ENCODE measurements at regions not wholly inside any gene's neighbourhood (a gene's known extent, or its start where the extent isn't known, plus 50 kb on each side); places are given as distances from the start of the nearest gene placed in this dataset.
"Not testable (repeated sequence)": the region's sequence is repeated elsewhere in the genome, so short reads cannot be mapped to it uniquely, and the experiment has no call there.

DNA sequence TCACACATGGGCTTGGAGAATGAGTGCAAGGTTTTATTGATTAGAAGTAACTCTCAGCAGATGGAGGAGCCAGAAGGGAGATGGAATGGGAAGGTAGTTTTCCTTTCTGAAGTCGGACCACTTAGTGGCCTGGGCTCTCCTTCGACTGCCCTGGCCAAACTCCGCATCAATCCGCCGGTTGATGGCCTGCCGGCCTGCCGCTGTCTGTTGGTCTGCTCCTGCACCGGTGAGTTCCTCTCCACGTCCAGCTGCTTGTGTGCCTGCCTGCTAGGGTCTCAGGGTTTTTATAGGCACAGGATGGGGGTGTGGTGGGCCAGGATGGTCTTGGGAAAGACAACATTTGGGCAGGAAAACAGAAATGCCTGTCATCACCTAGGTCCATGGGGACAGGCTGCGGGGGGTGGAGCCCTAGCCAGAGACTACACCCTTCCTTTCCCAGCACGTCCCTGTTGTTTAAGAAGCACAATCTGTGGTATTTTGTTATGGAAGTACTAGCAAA is 837.0 kb downstream of the PDCD6IP start:
- DNase-seq (ENCODE audit: low read depth in 2 of 2), result no peak

DNA sequence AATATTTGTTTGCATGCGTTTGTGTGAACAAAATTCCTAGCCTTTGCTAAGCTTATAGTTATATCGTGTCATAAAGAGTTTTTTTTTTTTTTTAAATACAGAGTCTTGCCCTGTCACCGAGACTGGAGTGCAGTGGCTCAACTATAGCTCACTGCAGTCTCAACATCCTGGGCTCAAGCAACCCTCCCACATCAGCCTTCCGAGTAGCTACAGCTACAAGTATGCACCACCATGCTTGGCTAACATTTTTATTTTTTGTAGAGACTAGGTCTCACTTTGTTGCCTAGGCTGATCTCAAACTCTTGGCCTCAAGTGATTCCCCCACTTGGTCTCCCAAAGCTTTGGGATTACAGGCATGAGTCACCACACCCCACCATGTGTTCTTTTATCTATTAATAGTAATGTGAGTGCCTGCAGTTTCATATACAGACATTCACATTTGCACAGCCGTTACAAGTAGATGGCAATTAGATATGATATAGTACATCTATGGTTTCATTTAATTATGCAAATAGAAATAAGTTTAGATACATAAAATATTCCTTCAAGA is 848.6 kb downstream of the PDCD6IP start:
- no peak for DNase-seq (ENCODE audit: low read depth in 2 of 2)

DNA sequence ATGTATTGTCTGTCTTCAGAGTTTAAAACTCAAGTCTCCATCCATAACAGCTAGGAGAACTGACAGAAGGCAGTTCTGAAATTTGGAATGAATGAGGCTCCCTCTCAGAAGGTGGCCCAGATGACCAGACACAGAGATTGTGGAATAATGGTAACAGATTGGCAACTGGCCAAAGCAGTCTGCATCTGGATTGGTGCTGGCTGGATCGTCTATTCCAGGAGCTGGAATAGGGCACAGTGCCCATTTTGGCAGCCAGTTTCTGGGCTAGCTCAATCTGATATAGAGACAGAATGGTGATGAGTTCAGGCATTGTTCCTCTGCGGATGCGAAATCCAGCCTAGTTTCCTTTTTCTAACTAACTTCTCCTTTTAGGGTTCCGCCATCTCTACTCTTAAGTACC is 851.7 kb downstream of the PDCD6IP start:
- no peak for DNase-seq (ENCODE audit: low read depth in 2 of 2)

DNA sequence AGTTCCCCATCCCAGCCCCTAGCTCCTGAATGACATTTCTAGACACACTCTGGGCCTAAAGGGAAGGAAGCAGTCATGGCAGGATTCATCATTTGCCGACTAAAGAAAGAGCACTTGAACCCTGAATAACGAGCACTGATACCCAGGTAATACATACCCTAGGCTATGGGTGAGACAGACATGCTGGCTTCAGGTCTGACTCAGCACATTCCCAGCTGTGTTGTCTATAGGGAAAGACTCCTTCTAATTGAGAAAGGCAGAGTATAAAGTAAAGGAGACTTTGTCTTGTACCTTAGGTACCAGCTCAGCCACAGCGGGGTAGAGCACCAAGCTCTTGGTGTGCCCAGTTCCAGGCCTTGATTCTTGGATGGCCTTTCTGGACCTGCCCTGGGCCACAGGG is 870.5 kb downstream of the PDCD6IP start:
- DNase-seq (ENCODE audit: low read depth in 2 of 2), result no peak

DNA sequence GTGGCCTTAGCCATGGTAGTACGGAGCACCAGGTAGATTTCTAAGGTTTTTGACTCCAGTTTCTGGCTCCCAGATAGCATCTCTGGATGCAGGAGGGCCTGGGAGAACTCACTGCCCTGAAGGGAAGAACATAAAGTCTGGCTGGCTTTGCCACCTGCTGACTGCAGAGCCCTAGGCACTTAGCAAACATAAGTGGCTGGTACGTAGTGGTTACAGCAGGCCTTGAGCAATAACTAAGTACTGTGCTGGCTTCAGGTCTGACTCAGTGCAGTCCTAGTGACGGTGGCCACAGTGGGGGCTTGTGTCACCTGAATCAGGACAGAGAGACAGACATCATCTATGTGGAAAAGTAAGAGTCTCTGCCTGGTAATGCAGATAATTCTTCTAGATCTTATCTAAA is 871.1 kb downstream of the PDCD6IP start:
- no peak for DNase-seq (ENCODE audit: low read depth in 2 of 2)

DNA sequence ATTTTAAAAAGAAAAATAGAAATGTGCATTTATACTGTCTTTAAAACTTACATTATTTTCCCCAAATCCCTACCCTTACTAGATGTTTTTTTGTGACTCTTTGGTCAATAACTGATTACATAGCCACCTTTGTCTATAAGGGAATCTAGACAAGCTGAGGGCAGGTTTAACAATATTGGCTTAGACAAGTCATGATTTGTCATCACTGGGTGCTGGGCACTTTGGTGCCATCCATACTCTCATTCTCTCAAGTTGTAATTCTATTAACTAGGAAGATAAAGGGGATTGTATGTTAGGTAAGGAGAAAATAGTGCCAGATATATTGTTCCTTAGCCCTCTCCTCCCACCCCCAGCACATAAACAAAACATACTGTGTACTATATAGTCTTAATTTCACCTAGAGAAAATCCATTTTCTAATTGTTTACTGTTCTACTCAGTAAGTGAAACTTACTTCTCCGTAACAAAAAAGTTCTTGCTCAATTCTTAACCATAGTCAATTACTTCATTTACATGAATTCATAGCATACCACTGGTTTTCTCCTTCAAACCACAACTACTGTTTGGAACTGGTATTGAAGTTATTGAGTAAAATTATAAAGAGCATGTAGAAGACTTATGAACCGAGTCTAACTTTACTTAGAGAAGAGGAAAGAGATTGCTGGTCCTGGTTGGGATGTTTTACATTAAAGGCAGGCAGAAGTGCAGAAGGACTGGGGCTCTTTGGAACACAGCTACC is 877.1 kb downstream of the PDCD6IP start:
- DNase-seq (ENCODE audit: low read depth in 2 of 2), result no peak

DNA sequence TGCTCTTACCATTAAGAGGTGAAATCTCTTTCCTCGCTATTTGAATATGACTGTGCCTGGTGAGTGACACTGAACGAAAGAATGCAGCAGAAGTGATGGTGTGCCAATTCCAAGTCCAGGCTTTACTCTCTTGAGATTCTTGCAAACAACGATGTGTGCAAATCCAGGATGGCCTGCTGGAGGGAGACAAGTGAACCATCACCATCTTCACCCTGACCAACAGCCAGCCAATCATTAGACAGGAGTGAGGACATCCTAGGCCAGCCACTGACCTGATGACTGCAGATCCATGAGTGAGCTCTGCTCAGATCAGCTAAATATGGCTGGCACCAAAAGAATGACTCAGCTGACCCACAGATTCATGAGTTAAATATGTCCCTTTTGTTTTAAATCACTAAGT is 878.0 kb downstream of the PDCD6IP start:
- no peak for DNase-seq (ENCODE audit: low read depth in 2 of 2)

DNA sequence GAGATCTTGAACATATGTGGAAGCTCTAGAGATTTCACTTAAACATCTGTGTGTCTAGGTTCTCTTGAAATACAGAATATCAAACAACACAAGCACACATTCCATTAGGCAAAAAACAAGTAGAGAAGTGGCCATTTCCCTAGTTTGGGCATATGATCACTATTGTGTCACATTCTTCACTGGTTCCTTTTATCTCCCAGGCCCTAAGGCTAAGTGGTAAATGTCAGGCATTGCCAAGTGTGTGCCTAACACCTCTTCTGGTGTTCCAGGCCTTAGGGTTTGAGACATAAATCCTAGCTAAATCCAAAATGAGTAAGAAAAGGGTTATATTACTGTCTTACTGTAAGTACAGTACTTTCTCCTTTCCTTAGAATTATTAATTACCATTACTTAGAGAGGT is 880.1 kb downstream of the PDCD6IP start:
- no peak for DNase-seq (ENCODE audit: low read depth in 2 of 2)

DNA sequence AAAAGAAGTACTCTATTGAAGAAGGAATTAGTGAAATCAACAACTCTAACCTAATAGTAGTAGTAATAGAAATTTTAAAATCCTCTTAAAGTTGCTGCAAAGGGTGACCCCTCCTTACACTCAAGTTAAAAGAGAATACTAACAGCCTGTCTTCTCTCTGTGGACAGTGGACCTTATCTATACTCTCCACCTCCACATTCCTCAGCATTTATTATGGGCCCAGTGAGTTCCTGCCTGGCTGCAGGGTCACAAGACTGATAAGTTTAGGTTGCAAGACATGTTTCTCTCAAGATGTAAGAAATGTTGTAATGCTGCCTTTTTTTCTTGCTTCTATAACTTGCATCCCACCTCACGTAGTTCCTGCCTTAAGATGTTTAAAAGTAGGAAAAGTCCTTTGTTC is 880.6 kb downstream of the PDCD6IP start:
- not testable (repeated sequence) for DNase-seq (ENCODE audit: low read depth in 2 of 2)

DNA sequence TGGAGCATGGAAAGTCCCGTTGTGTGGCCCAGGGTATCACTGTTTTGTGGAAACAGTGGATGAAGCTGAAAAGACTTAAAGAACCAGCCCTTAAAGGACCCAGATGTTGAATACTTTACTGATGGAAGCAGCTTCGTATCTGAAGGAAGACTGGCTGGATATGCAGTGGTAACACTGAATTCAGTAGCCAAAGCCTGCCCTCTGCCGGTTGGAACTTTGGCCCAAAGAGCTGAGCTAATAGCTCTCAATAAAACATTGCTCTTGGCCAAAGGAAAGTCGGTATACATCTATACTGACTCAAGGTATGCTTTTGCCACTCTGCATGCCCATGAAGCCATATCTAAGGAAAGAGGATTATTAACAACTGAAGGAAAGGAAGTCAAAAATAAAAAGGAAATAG is 885.4 kb downstream of the PDCD6IP start:
- DNase-seq (ENCODE audit: low read depth in 2 of 2), result peak; percentile 7 to 11

DNA sequence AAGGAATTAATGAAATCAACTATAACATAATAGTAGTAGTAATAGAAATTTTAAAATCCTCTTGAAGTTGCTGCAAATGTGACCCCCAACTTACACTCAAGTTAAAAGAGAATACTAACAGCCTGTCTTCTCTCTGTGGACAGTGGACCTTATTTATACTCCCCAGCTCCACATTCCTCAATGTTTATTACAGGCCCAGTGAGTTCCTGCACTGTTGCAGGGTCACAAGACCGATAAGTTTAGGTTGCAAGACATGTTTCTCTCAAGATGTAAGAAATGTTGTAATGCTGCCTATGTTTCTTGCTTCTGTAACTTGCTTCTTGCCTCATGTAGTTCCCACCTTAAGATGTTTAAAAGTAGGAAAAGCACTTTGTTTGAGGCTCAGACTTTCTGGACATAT is 888.1 kb downstream of the PDCD6IP start:
- no peak for DNase-seq (ENCODE audit: low read depth in 2 of 2)

DNA sequence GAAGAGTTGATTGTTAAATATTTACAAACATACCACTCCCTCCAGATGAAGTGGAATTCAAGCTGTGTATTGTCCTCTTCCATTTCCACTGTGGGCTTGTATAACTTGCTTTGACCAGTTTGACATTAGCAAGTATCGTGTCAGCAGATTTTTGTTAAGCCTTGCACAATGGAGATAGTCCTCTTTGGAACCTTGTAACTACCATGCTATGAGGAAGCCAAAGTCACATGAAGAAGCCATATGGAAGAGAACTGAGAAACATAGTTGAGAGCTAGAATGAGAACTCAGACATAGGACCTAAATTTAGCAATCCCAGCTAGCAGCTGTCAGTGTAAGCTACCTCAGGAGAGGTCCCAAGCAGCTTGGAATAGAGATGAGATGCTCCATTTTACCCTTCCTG is 889.2 kb downstream of the PDCD6IP start:
- no peak for DNase-seq (ENCODE audit: low read depth in 2 of 2)

DNA sequence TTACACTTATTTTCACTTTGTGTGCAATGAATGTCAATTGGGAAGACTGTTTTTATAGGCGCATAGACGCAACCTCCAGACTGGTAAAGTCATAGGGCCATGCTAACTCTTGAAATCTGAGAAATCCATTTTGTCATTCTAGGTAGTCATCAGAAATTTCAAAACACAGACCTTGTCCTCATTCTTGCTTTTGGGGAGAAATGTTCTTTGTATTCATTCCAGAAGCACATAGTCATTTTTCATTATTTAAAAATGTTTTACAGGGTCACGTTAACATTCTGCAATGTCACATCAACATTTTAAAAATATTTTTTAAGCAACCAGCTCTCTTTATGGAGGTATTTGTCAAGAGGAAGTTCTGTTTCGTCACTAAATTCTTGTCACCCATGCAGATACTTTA is 898.4 kb downstream of the PDCD6IP start:
- DNase-seq (ENCODE audit: low read depth in 2 of 2), result no peak

DNA sequence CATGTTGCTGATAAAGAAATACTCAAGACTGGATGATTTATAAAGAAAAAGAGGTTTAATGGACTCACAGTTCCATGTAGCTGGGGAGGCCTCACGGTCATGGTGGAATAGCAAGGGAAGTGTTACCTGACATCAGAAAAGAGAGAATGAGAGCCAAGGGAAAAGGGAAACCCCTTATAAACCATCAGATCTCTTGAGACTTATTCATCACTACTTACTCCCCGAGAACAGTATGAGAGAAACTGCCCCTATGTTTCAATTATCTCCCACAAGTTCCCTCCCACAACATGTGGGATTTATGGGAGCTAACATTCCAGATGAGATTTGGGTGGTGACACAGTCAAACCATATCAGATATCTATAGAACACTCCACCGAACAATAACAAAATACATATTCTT is 904.6 kb downstream of the PDCD6IP start:
- no peak for DNase-seq (ENCODE audit: low read depth in 2 of 2)

DNA sequence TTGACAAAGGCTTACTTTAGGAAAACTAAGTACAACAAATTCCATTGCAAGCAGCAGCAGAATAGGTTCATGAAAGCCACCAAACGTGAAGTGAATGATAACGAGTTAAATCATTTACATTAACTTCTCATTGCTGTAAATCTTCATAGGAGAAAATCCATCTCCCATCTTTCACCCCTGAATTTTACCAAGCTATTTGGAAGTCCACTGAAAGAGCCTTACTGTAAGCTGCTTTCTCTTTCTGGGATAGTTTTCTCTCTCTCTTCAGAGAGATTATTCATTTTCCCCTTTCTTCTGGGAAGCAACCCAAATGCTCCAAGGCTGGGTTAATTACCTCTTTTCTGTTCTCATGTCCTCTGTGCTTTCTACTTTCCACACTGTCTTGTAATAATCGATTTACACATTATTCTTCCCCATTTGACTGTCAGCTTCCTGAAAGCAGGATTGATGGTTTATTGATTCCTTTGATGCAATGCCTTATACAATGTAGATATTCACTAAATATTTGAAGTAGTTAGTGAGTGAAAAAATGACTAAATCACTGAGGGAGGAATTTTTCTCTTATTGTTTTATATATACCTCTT is 914.3 kb upstream of the ARPP21 start:
- DNase-seq (ENCODE audit: low read depth in 2 of 2), result no peak

DNA sequence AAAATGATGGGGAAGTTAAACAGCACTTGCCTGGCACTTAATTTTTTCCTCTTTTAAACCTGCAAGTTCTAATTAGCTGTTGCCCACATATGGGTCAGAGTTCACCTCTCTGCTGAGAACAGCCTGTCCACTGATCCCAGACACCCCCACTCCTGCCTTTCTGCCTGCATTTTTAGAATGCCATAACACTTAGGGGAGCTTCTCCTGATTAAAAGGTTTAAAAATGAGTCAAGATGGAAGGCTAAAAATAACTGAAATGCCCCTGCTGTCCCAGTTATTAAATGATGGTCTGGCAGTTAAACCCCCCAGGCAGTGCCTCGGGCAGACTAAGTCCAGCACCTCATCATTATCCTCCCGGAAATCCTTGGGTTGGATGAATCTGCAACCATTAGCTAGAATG is 913.6 kb upstream of the ARPP21 start:
- no peak for DNase-seq (ENCODE audit: low read depth in 2 of 2)

DNA sequence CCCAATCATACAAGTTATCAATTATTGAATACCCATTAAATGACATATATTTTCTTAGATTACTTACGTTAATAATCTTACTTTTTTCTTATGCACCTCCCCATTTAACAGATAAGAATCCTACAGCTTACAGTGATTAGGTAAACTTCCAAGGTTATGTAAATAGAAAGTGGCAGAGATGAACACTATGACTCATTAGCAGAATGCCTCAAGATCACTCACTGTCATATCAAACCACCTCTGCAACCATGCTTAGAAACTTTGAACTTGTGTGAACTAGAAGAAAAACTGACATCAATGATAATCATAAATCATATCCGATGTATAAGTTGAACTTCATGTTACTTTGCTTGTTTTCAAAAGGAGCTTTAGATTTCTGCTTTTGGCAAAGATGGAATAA is 911.6 kb upstream of the ARPP21 start:
- no peak for DNase-seq (ENCODE audit: low read depth in 2 of 2)

DNA sequence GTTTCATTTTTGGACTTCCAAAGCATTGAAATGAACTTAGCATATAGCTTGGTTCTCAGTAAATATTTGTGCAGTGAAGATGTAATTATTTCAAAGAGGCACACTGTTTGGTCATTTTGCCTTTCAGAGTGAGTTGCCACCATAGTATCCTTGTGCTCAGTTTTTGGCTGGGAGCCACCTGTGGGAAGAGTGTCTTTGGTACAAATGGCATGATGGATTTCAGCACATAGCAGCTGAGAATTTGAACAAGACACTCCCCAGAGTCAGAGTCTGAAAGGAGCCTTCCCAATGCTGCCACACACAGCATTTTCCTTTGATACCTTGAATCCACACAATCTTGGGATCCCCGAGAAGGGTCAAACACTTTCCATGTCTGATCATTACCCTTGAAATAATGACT is 897.2 kb upstream of the ARPP21 start:
- DNase-seq (ENCODE audit: low read depth in 2 of 2), result no peak

DNA sequence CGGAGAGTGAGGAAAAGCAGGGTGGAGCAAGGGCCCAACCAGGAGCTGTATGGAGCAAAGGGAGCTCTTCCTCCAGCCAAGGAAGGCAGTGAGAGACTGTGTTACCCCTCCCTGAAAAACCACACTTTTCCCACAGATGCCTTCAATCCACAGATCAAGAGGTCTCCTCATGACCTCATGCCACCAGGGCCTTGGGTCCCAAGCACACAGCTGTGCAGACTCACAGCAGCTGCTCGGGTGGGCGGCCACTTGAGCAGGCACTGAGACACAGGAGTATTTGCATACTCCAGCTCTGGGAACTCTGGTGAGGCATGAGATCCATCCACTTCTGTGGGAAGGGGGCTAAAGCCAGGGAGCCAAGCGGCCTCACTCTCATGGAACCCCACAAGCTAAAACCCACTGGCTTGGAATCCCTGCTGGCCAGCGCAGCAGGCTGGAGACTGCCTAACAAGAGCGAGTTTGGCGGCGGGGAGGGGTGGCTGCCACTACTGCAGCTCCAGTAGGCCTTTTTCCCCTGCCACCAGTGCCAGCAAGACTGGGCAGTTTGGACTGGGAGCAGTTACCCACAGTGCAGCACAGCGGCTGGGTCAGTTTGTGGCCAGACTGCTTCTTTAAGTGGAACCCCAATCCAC is 880.6 kb upstream of the ARPP21 start:
- DNase-seq (ENCODE audit: low read depth in 2 of 2), result no peak

DNA sequence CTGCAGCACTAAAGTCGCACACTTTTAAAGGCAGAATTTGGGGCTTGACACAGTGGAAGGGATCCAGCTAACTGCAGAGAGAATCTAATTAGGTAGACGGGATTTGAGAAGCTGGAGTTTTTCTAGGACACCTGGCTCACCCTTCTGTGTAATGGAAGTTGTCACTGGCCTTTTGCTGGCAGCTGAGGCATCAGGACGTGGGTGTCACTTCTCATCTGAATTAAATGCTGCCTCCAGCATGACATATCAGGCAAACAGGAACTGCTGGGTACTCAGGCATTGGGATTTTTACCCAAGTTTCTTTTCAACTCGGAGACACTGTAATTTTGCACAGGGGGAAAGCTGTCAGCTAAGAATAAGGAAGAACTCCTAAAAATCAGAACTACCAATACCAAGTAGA is 861.9 kb upstream of the ARPP21 start:
- no peak for DNase-seq (ENCODE audit: low read depth in 2 of 2)

DNA sequence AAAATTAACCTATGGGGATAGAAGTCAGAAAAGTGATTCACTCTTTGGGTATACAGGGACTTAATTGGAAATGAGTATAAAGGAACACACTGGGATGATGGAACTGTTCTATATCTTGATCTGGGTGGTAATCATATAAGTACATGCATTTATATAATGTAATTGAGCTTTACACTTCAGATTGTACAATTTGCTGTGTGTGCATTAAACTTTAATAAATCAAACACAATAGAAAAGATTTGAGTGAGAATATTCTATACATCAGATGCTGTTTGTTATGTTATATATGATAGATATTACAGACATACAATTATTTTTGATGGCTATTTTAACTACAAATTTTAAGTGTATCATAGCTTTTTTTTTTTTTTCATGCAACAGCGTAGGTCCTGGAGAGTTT is 860.2 kb upstream of the ARPP21 start:
- no peak for DNase-seq (ENCODE audit: low read depth in 2 of 2)

DNA sequence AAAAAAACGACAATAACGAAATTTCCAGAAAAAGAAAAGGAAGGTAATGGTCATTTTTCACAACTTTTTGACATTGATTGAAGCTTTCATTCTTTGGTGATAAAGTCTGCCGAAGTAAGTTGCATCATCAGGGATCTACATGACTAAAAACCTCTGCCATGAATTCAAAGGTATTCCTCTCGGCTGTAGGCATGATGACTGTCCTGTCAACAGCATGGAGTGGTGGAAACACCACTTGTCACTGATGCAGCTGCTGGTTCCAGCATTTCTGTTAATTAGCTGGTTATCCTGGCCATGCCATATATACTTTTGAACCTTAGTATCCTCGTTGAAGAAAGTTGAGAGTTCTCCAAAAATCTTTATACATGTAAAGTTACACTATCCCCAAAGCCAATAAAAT is 859.0 kb upstream of the ARPP21 start:
- no peak for DNase-seq (ENCODE audit: low read depth in 2 of 2)

DNA sequence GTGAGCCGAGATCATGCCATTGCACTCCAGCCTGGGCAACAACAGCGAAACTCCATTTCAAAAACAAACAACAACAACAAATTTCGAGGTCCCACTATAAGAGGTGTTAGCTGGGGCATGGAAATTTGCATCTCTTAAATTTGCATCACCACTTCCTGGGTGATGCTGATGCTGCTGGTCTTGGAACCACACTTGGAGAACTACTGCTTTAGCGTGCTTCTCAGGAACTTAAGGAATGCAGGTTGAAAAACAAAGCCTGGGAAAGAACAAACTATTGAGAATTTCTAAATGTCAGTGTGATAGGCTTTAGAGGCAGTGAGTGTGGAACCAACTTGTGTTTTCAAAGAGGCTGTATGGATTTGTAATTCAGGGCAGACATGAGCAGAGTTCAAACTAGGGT is 858.4 kb upstream of the ARPP21 start:
- no peak for DNase-seq (ENCODE audit: low read depth in 2 of 2)
